ENCODE measurements at regions not wholly inside any gene's neighbourhood (a gene's known extent, or its start where the extent isn't known, plus 50 kb on each side); places are given as distances from the start of the nearest gene placed in this dataset.

DNA sequence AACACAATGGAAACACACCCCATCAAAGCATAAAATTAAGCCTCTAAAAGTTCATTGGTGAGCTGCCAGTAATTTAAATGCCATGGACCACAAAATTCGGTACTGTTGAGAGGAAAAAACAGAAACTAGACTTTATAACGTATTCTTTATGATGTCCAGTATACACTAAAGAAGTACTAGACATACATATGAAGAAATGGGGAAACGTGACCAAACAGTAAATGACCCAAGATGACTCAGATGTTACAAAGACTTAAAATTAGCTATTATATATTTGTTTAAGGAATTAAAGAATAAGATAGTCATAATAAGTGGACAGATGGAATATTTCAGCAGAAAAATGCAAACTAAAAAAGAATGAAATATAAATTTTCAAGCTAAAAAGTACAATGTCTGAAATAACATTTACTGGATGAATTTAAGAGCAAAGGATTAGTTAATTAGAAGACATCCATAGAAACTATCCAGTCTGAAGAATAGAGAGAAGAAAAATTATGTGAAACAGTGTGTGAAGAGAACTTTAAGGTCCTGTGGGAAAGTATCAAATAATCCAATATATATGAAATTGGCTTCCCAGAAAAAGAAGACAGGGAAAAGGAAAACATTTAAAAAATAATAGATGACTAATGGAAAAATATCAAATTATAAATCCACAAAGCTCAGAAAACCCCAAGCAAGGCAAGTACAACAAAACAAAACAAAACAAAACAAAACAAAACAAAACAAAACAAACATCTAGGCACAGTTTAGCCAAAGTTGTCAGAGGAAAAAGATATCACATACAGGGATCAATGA, 69.4 kb downstream of the SAMD9 start:
- dilution Hi-C loops (cut with MboI; ENCODE audit: extremely low pct_ligation_motif_present, low sequenced_read_pairs), result no loop called here
- no peaks in the 10 kb centered on the region for H3K79me2 ChIP-seq (ENCODE audit: control insufficient read depth, insufficient read depth, low read length)
- no peak overlapping the region for H3K4me2 ChIP-seq (ENCODE audit: control insufficient read depth, extremely low read depth, insufficient read depth, low read depth, low read length)
- H3K4me3 ChIP-seq (ENCODE audit: control insufficient read depth in 2 of 3, extremely low read depth in 1 of 3, insufficient read depth in 2 of 3, low read depth in 1 of 3, low read length in 3 of 3), result no peak overlapping the region
- no peak for FAIRE-seq
- H3K27ac ChIP-seq (ENCODE audit: control insufficient read depth, insufficient read depth, low read length), result no peak overlapping the region
- no peaks in the 10 kb centered on the region for H3K9me1 ChIP-seq (ENCODE audit: control insufficient read depth, extremely low read depth, insufficient read depth, low read length)
- H3K9me3 ChIP-seq (ENCODE audit: control insufficient read depth, low read depth, low read length), result no peaks in the 10 kb centered on the region
- H4K20me1 ChIP-seq (ENCODE audit: control insufficient read depth, extremely low read depth, insufficient read depth, low read length), result no peaks in the 10 kb centered on the region
- no peak for DNase-seq (ENCODE audit: low read depth, low spot score)
- peaks cover 16% of the 10 kb centered on the region for H3K4me1 ChIP-seq (ENCODE audit: control insufficient read depth, extremely low read depth, insufficient read depth, low read length)
- no peaks in the 10 kb centered on the region for H3K27me3 ChIP-seq (ENCODE audit: control insufficient read depth, extremely low read depth, insufficient read depth, low read length)
- no peaks in the 10 kb centered on the region for H3K36me3 ChIP-seq (ENCODE audit: control insufficient read depth in 2 of 2, extremely low read depth in 1 of 2, insufficient read depth in 2 of 2, low read length in 2 of 2)
- TF ChIP-seq, protein P1, sequence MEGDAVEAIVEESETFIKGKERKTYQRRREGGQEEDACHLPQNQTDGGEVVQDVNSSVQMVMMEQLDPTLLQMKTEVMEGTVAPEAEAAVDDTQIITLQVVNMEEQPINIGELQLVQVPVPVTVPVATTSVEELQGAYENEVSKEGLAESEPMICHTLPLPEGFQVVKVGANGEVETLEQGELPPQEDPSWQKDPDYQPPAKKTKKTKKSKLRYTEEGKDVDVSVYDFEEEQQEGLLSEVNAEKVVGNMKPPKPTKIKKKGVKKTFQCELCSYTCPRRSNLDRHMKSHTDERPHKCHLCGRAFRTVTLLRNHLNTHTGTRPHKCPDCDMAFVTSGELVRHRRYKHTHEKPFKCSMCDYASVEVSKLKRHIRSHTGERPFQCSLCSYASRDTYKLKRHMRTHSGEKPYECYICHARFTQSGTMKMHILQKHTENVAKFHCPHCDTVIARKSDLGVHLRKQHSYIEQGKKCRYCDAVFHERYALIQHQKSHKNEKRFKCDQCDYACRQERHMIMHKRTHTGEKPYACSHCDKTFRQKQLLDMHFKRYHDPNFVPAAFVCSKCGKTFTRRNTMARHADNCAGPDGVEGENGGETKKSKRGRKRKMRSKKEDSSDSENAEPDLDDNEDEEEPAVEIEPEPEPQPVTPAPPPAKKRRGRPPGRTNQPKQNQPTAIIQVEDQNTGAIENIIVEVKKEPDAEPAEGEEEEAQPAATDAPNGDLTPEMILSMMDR (optimal IDR thresholded peaks at IDR 0.05 in 1 of 3, IDR thresholded peaks at IDR 0.05 in 1 of 3, conservative IDR thresholded peaks at IDR 0.05 in 1 of 3; ENCODE audit: extremely low read depth in 1 of 3, insufficient read depth in 2 of 3, low read length in 3 of 3), result no peak
- TF ChIP-seq EZH2 (IDR thresholded peaks at IDR 0.05; ENCODE audit: low read length), result no peak
- H2AFZ ChIP-seq (ENCODE audit: control insufficient read depth, low read length), result no peak overlapping the region
- no peak overlapping the region for H3K9ac ChIP-seq (ENCODE audit: control insufficient read depth, extremely low read depth, insufficient read depth, low read length)

GRCh38 chr7:93047514-93048099, 70.2 kb downstream of the SAMD9 start:
- no peaks in the 10 kb centered on the region for H3K9me3 ChIP-seq (ENCODE audit: control insufficient read depth, low read depth, low read length)
- no peaks in the 10 kb centered on the region for H3K79me2 ChIP-seq (ENCODE audit: control insufficient read depth, insufficient read depth, low read length)
- no peak overlapping the region for H3K27ac ChIP-seq (ENCODE audit: control insufficient read depth, insufficient read depth, low read length)
- TF ChIP-seq, protein P1 (optimal IDR thresholded peaks at IDR 0.05 in 1 of 3, IDR thresholded peaks at IDR 0.05 in 1 of 3, conservative IDR thresholded peaks at IDR 0.05 in 1 of 3; ENCODE audit: extremely low read depth in 1 of 3, insufficient read depth in 2 of 3, low read length in 3 of 3), result no peak
- TF ChIP-seq EZH2 (IDR thresholded peaks at IDR 0.05; ENCODE audit: low read length), result no peak
- H3K36me3 ChIP-seq (ENCODE audit: control insufficient read depth in 2 of 2, extremely low read depth in 1 of 2, insufficient read depth in 2 of 2, low read length in 2 of 2), result no peaks in the 10 kb centered on the region
- peak overlapping the region; percentile 18 for H2AFZ ChIP-seq (ENCODE audit: control insufficient read depth, low read length)
- H3K9me1 ChIP-seq (ENCODE audit: control insufficient read depth, extremely low read depth, insufficient read depth, low read length), result no peaks in the 10 kb centered on the region
- FAIRE-seq (no peak), DNase-seq (ENCODE audit: low read depth, low spot score) (no peak)
- H3K9ac ChIP-seq (ENCODE audit: control insufficient read depth, extremely low read depth, insufficient read depth, low read length), result no peak overlapping the region
- peaks cover 23% of the 10 kb centered on the region for H3K4me1 ChIP-seq (ENCODE audit: control insufficient read depth, extremely low read depth, insufficient read depth, low read length)
- H3K4me3 ChIP-seq (ENCODE audit: control insufficient read depth in 2 of 3, extremely low read depth in 1 of 3, insufficient read depth in 2 of 3, low read depth in 1 of 3, low read length in 3 of 3), result no peak overlapping the region
- no peaks in the 10 kb centered on the region for H4K20me1 ChIP-seq (ENCODE audit: control insufficient read depth, extremely low read depth, insufficient read depth, low read length)
- no peak overlapping the region for H3K4me2 ChIP-seq (ENCODE audit: control insufficient read depth, extremely low read depth, insufficient read depth, low read depth, low read length)
- no peaks in the 10 kb centered on the region for H3K27me3 ChIP-seq (ENCODE audit: control insufficient read depth, extremely low read depth, insufficient read depth, low read length)
- dilution Hi-C loops (cut with MboI; ENCODE audit: extremely low pct_ligation_motif_present, low sequenced_read_pairs), result no loop called here

Data from keratinocyte (primary cell).